ENCODE measurements at regions not wholly inside any gene's neighbourhood (a gene's known extent, or its start where the extent isn't known, plus 50 kb on each side); places are given as distances from the start of the nearest gene placed in this dataset.

GRCh38 chr20:52470561-52470960, 279.0 kb upstream of the ZFP64 start:
- TF ChIP-seq CTCF (IDR thresholded peaks at IDR 0.05), result no peak
- TF ChIP-seq EZH2 (IDR thresholded peaks at IDR 0.05), result no peak
- no peak for TF ChIP-seq EZH2phosphoT487 (IDR thresholded peaks at IDR 0.05)
